NT2/D1 (cell line): ENCODE measurements at regions not wholly inside any gene's neighbourhood (a gene's known extent, or its start where the extent isn't known, plus 50 kb on each side); places are given as distances from the start of the nearest gene placed in this dataset.

ENCODE experiments used
- SUZ12 ChIP-seq: IDR thresholded peaks from 2 replicates; pipeline ENCODE4 v1.6.1; 2011; ENCODE audit not compliant: insufficient read length, insufficient read depth; ENCODE audit errors: extremely low read depth
- YY1 ChIP-seq: IDR thresholded peaks from 2 replicates; pipeline ENCODE4 v1.6.1; 2011; ENCODE audit not compliant: insufficient read length, insufficient read depth
- ZNF274 ChIP-seq: IDR thresholded peaks from 2 replicates; pipeline ENCODE4 v1.6.1; 2011; ENCODE audit warnings: mild to moderate bottlenecking, low read depth, low read length

DNA sequence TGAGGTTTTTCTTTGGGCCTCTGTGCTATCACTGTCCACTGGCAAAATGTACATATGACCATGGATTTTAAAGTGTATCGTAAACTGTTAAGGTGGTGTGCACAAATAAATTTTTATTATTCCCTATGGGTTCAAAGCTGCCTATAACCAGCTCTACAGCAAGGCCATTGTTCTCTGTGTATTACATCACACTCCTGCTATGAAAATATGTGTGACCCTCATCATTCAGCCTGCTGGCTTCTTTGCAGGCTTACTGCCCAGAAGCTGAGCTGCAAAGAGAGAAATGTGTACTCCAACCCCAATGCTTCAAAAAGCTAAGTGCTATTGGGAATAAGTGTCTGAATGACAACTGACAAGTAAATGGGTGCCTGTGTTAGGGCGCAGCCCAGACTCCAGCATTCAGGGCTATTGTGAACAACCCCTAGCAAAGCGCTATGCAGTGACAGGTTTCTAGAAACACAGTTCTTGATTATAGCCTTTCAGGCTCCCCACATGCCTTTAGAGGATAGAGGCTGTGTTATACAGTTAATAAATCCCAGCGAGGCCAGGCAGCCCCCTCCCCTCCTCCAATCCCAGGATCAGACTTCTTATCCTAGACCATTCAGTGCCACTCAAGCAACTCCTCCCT lies 220.4 kb upstream of the RADX start:
- TF ChIP-seq YY1 (no peak), ZNF274 (no peak), SUZ12 (no peak)
